Esophagus muscularis mucosa (tissue), 4 donors: ENCODE measurements at regions not wholly inside any gene's neighbourhood (a gene's known extent, or its start where the extent isn't known, plus 50 kb on each side); places are given as distances from the start of the nearest gene placed in this dataset.

Source experiments
- EP300 ChIP-seq: sonication (generic); formaldehyde crosslinking; IDR thresholded peaks from one replicate; pipeline ENCODE4 v1.6.1; 2017; ENCODE audit warnings: antibody characterized with exemption
- POLR2A ChIP-seq: fragments of 450-650 bp; IDR thresholded peaks from one replicate; pipeline ENCODE4 v1.6.1; 2017; ENCODE audit warnings: antibody characterized with exemption, moderate library complexity, mild to moderate bottlenecking, low read depth
- POLR2AphosphoS5 ChIP-seq, 2 donors: sonication (generic); formaldehyde crosslinking; IDR thresholded peaks; one replicate each; pipeline ENCODE4 v1.6.1; 2017; ENCODE audit warnings: antibody characterized with exemption in 2 of 2
- TF ChIP-seq, protein P1 (sequence below), 3 experiments: fragments of 200-600 bp in 2 of 3; fragments of 450-650 bp in 1 of 3; sonication (generic) in 2 of 3; IDR thresholded peaks; one replicate each; pipeline ENCODE4 v1.5.1; 2017 to 2019; ENCODE audit warnings: antibody characterized with exemption in 3 of 3, mild to moderate bottlenecking in 2 of 3, moderate library complexity in 1 of 3

DNA sequence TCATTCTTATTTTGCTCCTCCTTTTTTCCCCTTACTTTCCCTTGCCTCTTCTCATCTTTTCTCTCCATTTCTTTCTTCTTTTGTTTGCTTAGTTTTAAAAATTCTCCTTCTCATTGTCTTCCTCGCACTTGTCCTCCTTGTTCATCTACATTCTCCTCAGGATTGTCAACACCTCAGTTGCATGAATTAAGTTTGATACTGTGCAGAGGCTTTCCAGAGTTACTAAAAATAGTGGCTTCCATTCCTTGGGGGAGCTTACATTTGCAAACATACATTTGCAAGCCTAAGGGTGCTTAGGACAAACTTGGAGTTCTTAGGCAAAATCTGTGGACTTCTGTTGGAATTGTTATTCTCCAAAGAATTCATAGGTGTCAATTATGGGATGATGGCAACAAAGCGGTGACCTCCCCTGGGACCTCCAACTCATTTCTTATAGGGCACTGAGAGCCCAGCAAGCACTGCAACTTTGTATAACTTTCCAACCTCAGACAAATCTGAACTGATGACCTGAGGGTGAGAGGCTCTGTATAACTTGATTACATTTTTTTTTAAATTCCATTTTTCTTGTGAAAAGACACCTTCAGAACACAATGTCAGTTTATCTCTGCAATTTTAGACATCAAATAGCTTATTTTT is 371.4 kb downstream of the TMEM38B start:
- TF ChIP-seq, protein P1, sequence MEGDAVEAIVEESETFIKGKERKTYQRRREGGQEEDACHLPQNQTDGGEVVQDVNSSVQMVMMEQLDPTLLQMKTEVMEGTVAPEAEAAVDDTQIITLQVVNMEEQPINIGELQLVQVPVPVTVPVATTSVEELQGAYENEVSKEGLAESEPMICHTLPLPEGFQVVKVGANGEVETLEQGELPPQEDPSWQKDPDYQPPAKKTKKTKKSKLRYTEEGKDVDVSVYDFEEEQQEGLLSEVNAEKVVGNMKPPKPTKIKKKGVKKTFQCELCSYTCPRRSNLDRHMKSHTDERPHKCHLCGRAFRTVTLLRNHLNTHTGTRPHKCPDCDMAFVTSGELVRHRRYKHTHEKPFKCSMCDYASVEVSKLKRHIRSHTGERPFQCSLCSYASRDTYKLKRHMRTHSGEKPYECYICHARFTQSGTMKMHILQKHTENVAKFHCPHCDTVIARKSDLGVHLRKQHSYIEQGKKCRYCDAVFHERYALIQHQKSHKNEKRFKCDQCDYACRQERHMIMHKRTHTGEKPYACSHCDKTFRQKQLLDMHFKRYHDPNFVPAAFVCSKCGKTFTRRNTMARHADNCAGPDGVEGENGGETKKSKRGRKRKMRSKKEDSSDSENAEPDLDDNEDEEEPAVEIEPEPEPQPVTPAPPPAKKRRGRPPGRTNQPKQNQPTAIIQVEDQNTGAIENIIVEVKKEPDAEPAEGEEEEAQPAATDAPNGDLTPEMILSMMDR (IDR thresholded peaks at IDR 0.05) = no peak
- TF ChIP-seq POLR2A (no peak), POLR2AphosphoS5 (IDR thresholded peaks at IDR 0.05) (no peak), EP300 (no peak)
